NCI-H524 treated with DMSO at 0.1 percent for 48 hours (cell line): ENCODE measurements at regions not wholly inside any gene's neighbourhood (a gene's known extent, or its start where the extent isn't known, plus 50 kb on each side); places are given as distances from the start of the nearest gene placed in this dataset.
"Not testable (repeated sequence)": the region's sequence is repeated elsewhere in the genome, so short reads cannot be mapped to it uniquely, and the experiment has no call there.

Experiments
- DNase-seq: peaks from one replicate; lab custom pipeline; 2025; lab: John Stamatoyannopoulos, UW

DNA sequence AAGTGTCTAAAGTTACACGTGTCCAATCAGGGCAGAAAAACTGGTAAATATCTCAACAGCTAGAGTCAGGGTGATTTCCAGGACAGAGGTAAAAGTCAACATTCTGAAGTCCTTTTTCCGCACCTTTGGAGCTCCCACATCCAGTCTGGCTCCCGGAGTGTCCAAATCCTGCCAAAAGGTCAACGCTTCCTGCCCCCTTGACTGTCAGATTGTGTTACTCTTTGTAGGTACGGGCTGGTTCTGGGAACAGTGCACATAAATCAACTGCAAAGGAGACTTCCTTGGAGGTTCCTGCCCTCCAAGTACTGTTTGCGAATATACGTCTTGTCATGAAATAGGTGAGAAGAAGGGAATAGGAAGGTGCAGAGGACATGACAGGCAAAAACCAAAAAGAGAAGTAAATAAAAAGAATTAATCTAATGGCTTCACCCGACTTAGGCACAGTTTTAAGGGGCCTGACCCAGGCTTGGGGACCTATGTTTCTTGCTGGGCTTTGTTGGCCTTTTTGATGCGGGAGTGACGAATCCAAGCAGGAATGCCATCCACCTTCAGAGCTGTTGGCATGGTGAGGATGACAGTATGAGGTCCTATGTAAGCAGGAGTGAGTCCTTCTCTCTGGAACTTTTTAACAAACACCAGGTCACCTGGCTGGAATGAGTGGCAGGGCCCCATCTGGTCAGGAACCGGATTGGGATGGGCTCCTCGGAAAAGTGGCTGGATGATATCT is 155.4 kb downstream of the TRIM27 start:
- no peak for DNase-seq

DNA sequence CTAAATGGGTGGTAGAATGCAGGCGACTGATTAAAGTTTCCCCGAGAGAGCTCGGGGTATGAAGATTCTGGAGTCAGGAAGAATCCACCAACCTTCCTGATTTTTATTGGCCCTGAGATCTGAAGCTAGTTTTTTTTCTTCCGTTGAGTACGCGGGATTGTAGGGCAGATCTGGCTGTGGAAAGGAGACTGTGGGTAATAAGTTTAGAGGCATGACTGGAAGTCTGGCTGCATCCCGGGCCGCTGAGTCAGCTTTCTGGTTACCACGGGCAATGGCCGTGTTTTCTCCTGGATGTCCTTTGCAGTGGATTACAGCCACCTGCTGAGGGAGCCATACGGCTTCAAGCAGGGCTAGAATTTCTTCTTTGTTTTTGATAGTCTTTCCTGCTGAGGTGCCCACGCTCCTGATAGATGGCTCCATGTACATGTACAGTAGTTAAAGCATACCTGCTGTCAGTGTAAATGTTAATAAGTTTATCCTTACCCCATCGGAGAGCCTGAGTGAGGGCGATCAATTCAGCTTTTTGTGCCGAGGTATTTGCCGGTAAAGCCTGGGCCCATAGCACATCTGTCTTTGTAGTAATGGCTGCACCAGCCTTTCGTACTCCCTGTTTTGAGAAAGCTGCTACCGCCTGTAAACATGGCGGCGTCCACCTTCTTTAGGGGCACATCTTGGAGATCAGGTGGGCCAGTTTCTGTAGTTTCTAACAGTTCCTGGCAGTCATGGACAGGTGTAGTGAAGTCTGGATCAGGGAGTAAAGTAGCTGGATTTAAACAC is 154.0 kb downstream of the TRIM27 start:
- no peak for DNase-seq

DNA sequence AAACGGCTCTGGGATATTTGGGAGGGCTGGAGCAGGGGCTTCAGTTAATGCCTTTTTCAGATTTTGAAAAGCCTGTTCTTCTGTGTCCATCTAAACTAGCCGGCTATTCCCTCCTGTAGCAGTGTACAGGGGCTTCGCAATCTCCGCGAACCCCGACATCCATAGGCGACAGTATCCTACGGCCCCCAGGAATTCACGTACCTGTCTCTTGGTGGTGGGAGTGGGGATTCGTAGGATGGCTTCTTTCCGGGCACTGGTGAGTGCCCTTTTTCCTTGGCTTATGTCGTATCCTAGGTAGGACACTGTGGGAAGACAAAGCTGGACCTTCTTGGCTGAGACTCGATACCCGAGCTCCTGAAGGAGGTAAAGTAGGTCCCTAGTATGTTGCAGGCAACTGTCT is 153.1 kb downstream of the TRIM27 start:
- no peak for DNase-seq

DNA sequence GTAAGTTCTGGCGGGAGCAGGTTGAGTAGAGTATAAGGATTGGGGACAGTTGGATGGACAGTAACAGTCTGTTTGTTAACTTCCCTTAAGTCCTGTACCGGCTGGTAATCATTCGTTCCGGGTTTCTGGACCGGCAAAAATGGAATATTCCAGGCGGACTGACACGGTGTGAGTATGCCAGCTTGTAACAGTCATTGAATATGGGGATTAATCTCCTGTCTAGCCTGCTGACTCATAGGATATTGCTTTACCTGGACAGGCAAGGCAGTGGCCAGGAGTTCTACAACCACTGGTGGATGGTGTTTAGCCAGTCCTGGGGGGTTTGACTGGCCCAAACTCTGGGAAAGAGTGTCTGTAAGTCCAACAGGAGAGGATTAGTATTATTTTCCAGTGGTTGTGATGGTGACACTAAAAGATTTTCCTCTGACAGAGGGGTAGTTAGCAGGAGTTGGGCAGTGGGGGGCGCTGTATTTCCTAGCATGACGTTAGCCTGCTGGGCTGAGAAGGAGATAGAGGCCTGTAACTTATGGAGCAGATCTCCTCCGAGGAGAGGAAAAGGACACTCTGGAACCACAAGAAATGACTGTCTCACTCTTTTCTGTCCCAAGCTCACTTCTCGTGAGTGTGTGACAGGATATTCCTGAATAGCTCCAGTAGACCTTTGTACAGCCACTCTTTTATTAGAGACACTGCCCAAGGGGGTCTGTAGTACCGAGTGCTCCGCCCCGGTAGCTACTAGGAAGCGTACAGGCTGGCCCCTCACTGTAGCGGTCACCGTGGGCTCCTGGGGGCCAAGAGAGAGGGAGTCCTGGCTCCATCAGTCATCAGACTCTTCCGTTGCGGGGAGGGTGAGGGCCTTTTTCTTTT is 152.2 kb downstream of the TRIM27 start:
- no peak for DNase-seq

DNA sequence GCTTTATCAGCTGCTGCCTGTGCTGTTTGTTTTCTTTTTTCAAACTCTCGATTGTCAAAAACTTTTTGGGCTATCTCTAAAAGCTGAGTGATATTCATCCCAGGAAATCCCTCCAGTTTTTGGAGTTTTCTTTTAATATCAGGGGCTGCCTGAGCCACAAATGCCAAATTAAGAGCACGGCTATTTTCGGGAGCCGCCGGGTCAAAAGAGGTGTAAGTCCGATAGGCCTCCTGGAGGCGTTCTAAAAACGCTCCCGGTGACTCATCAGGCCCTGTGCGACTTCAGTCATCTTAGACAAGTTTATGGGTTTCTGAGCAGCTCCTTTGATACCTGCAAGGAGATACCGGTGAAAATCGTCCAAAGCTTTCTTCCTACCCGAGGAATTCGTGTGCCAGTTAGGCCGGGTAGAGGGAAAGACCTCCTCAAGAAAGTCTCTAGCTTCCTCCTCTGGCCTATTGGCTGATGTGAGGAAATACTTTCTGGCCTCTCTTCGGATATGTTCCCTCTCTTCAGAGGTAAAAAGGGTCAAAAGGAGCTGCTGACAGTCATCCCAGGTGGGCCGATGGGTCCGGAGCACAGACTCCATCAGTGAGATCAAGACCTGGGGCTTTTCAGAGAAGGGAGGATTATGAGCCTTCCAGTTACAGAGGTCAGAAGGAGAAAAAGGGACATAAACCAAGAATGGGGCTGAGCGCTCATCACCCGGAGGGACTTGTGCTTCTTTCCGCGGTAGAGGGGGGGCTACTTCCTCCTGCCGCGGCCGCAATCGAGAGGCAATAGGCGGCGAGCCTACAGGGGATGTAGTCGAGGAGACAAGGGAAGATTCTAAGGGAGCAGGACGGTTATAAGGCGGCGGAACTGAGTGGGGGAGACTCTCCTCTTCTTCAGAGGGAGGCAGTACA is 151.1 kb downstream of the TRIM27 start:
- no peak for DNase-seq

DNA sequence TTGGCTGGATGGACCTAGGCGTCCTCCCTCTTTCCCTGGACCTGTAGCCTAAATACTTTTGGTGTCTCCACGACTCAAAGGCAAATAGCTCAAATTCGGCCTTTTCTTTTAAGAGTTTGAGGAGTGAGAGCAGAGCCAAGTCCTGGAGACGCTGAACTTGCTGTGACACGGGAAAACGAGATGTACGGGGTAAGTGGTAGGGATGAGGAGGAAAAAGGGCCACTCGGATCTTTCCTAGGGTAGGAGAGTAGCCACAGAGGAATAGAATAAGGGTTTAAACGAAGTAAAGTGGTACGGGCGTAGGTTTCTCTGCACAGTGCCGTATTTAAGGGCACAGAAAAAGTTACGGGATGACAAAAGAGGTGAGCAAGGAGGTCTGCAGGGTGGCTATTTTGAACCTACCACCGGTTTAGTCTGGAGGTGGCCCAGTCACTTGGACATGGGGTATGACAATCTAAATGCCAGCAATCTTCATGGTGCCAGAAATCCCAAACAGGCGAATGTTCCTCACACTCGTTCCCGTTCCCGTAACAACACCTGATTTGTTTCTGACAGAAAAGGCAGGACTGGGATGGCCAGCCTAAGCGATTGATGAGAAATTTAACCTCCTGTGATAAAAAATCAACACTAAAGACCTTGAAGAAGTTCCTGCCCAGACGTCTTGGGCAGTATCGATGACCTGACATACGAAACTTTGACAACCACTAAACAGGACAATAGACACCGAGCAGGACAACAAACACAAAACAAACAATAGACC is 149.3 kb downstream of the TRIM27 start:
- DNase-seq = no peak

DNA sequence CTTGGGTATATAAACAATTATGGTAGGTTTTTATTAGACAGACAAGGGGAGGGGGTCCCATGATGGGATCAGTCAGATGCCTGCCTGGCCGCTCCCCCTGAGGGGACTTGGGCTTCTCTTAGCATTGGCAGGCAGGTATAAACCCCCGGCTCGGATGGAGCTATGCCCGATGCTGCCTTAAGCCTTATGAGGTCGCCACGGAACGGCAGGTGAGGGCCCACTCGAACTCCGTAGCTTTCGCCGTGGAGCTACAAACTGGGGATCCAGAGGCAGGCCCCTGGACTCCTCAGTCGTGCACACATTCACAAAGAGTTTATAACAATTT is 148.8 kb downstream of the TRIM27 start:
- no peak for DNase-seq

DNA sequence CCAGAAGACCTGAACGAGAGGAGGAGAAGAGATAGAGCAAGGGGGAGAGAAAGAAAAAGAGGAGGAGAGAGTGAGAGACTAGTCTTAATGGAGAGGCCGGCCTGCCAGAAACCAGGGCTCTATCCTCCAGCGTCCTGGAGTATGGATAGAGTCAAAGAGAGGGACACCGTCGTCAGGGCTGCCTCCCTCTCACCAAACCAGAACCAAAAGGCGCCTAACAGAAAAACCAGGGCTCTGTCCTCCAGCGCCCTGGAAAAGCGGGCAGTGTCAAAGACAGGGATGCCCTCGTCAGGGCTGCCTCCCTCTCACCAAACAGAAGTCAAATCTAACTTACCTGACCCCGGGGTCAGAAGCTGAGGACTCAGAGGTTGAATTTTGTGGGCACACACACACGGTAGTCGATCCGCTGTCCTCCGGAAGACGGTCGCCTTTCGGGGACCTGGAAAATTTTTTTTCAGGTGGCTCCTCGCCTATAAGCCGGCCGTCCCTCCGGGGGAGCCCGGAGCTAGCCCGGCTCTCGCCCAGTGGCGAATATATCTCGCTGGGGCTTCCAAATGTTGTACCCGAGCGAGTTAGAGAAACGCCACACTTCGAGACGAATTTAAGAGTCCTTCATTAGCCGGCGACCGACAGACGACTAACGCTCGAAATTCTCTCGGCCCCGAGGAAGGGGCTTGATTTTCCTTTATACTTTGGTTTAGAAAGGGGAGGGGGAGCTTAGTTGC is 148.2 kb downstream of the TRIM27 start:
- DNase-seq = no peak

DNA sequence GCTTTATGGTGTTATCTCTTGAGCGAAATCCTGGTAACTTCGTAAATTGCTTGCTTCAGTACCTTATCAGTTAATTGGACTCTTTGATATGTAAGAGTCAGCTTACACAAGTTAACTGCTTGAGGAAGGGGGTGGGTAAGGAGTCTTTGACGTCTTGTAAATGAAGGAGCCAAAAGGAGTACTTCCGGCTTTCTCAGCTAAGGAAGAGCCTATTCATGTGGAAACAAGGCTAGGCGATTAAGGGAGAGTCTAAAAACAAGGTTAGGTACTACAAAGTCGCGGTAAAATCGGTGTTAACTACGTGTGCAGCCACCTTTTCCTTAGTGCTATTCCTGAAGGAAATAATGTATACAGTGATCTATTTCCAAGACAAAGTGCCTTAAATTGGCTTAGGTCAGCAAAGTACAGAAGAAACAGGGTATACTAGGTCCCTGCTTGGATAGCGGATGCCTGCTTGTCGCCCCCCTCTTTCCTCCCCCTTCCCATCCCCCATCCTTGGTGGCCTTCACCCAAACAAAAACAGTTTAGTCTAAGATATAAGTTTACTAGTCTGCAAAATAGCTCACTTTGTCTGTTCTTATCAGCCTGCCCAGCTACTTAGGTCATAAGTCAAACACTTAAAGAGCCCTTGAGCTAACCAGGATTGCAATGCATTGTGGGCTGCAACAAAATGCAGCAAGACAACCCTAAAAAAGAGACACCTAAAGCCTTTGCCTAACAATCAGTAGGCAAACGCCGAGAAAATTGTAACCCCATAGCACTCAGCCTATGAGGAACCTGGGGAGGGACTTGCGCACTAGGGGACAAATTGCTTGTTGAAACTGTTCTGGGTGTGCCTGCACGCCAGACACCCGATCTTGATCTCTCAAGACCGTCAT is 147.3 kb downstream of the TRIM27 start:
- DNase-seq = no peak

DNA sequence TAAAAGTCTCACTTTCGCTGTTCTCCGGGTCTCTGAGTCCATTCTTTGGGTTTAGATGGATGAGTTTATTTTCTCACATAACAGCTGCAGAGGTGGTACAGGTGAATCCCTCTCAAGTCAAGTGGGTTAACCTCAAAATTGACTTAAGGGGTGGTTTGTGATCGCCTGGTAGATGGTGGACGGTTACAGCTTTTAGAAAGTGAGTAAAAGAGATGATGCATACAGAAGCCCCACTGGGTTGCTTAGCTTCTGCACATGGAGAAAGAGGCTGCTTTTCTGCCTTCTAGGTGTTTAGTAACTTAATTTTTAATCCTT is 146.7 kb downstream of the TRIM27 start:
- DNase-seq = no peak

DNA sequence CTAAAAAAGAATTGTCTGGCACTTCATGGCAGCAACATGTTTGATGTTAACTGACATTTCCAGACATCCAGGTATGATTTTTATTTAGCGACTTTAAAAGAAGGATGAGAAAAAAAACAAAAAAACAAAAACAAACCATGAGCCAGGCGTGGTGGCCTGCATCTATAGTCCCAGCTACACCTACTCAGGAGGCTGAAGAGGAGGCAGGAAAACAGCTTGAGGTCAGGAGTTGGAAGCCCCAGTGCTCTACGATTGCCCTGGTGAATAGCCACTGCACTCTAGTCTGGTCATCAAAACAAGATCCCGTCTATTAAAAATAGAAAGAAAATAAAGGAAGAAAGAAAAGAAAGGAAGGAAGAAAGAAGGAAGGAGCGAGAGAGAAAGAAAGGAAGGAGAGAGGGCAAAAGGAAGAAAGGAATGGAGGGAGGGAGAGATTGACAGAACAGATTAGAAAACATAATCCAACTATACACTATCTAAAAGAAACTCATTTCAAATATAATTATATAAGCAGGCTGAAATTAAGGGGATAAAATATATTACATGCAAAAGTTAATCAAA is 141.6 kb downstream of the TRIM27 start:
- no peak for DNase-seq

DNA sequence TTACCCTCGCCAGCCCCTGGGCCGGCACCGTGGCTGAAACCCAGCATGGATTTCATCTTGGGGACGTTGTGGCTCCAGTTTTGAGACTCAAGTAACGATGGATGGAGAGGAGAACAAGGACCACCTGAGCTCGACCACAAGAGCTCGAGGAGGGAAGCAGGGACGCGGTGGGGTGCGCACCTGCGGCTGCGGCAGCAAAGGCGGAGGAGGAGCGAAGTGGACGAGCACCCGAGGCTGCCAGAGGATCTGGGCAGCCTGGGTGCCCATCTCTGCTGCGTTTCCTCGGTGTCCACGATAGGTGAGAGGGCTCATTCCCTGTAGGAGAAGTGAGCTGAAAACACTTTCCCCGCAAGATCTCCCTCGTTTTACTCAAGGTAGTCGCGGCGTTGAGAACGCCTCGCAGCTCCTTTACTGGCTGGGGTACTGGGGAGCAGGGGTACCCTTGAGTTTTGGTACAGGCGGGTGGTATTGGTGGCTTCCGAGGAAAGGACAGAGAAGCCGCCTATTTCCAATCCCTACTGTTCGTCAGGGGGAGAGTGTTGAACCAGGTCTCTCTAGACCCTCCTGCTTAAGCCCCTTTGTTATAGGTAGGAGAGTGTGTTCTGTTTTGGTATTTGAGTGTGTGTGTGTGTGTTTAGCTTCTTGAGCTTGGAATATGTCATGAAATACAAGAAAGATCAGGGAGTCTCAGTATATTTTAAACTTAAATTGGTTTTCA is 137.7 kb downstream of the TRIM27 start:
- no peak for DNase-seq

DNA sequence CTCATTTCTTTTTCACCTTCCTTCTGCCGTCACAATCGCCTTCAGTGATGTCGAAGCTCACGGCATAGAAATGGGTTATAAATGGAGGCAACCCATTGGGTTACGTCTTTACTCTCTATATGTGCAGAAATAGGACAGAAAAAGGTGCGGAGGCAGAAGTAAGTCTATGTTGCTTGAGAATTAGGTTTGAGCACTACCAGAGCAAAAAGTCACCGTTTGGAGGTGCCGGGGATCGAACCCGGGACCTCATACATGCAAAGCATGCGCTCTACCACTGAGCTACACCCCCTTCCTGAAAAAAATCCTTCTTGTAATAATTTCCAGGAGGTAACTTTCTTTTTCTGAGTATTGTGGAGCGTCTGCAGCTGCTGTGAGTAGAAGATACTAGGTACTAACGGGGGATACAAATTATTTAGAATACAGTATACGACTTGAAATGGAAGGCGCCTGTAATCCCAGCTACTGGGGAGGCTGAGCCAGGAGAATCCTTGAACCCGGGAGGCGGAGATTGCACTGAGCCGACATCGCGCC is 134.2 kb downstream of the TRIM27 start:
- DNase-seq = no peak

DNA sequence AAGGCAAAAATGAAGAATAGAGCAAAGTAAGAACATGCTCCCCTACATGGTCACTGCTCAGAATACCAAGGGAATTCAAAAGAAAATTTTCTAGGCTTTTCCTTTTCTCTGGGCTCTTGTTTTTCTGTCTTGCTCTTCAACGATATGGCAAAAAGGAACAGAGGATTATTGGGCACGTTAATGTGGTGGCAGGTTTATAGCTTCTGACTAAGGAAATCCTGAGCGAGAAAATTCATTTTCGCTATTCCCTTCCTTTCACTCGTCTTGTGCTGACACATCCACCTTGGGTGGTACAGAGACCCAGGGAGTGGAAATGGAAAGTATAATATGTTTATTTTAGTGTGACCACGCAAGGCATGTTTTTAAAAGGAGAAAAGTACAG is 132.8 kb downstream of the TRIM27 start:
- no peak for DNase-seq

DNA sequence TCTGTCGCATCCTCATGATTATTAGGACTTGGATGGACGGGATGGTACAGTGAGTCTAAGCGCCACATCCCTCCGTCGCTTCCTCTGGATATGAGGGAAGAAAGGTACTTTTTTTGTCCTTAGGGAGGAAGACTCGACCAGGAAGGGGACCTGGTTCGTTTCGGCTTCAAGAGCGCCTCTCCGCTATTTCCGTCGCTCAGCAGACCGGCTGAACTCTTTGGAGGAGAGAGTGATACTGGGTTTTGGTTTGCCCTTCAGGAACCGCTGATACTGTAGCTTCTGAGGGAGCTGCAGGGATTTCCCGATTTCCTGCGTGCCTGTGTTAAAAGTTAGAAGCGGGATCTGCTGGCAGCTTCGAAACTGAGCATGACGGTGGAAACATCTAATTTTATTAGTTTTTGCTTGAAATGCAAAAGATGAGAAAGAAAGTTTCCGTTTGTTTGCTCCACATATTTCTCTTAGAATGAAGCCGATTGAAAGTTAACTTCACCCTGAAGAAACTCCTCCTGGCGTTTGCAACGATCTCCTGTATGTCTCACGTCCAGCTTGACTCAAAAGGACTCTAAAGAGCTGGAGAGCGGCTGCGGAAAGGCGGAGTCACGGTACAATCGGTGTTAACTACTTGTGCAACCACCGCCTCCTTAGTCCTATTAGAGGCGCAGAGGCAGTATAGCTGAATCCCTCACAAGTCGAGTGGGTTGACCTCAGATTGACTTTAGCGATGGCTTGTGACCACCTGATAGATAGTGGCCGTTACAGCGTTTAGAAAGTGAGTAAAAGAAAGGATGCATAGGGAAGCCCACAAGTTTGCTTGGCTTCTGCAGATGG is 129.4 kb downstream of the TRIM27 start:
- DNase-seq = no peak

DNA sequence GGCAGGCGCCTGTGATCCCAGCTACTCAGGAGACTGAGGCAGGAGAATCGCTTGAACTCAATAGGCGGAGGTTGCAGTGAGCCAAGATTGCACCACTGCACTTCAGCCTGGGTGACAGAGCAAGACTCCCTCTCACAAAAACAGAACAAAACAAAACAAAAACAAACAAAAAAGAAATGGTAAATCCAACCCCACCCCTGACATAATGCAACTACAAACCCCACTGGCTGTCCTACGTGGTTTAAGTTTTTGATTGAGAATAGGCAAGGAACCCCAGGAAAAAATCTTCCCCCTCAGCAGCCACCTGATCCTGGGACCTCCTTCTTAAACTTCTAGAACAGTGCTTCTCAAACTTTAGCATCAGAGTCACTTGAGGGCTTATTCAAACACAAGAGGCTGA is 123.1 kb downstream of the TRIM27 start:
- not testable (repeated sequence) for DNase-seq
